OCI-LY7 (cell line): ENCODE measurements at regions not wholly inside any gene's neighbourhood (a gene's known extent, or its start where the extent isn't known, plus 50 kb on each side); places are given as distances from the start of the nearest gene placed in this dataset.

Source experiments
- BruUV-seq: library from RNA; stranded (reverse); fragments of 400-500 nt; replicated peaks from 2 replicates; lab custom pipeline; 2021; lab: Mats Ljungman, UMichigan
- CTCF ChIA-PET: fragments of 300-600 bp; sonication (Branson Sonifier 250); formaldehyde crosslinking; loops from one replicate; lab custom pipeline; 2022; ENCODE audit warnings: antibody characterized with exemption; ENCODE audit not compliant: unreplicated experiment; lab: Charles Lee
- POLR2A ChIA-PET: fragments of 300-600 bp; sonication (Branson Sonifier 250); formaldehyde crosslinking; loops from one replicate; lab custom pipeline; 2022; ENCODE audit warnings: antibody characterized with exemption; lab: Charles Lee
- DNase-seq: peaks from one replicate; pipeline ENCODE4 v3.0.0-alpha.2; 2015; ENCODE audit warnings: low spot score
- H2AFZ ChIP-seq: fragments of 200-600 bp; sonication (generic), shearing (Covaris generic); 2 replicates; pipeline ENCODE4 v1.6.1; 2014; ENCODE audit warnings: mild to moderate bottlenecking, antibody characterized with exemption, low read length, moderate library complexity
- H3K27ac ChIP-seq: fragments of 200-600 bp; sonication (generic); 2 replicates; pipeline ENCODE4 v1.5.1; 2014; ENCODE audit warnings: mixed run types, low read depth, mild to moderate bottlenecking, moderate library complexity, low read length, inconsistent platforms; ENCODE audit not compliant: poor library complexity, severe bottlenecking
- H3K36me3 ChIP-seq: fragments of 200-600 bp; sonication (generic); 2 replicates; pipeline ENCODE4 v1.6.1; 2014; ENCODE audit warnings: mild to moderate bottlenecking, antibody characterized with exemption, low read length, moderate library complexity, mixed read lengths; ENCODE audit not compliant: insufficient read depth
- H3K4me1 ChIP-seq: fragments of 200-600 bp; sonication (generic); 2 replicates; pipeline ENCODE4 v1.5.1; 2014; ENCODE audit warnings: mild to moderate bottlenecking, low read length; ENCODE audit not compliant: insufficient read depth, poor library complexity, severe bottlenecking
- H3K4me2 ChIP-seq: fragments of 200-600 bp; sonication (generic); 2 replicates; pipeline ENCODE4 v1.6.1; 2014; ENCODE audit warnings: mild to moderate bottlenecking, low read length
- H3K4me3 ChIP-seq: fragments of 200-600 bp; sonication (generic); 2 replicates; pipeline ENCODE4 v1.5.1; 2014; ENCODE audit warnings: mild to moderate bottlenecking, low read depth, low read length; ENCODE audit not compliant: poor library complexity, severe bottlenecking
- H3K79me2 ChIP-seq: fragments of 200-600 bp; sonication (generic); 2 replicates; pipeline ENCODE4 v1.6.1; 2016; ENCODE audit warnings: low read depth, mild to moderate bottlenecking, low read length, moderate library complexity, mixed read lengths; ENCODE audit not compliant: insufficient read depth
- H3K9me2 ChIP-seq: fragments of 200-600 bp; sonication (generic); 2 replicates; pipeline ENCODE4 v1.6.1; 2016; ENCODE audit warnings: mild to moderate bottlenecking, low read length, mixed read lengths; ENCODE audit not compliant: insufficient read depth
- H3K9me3 ChIP-seq: fragments of 200-600 bp; sonication (generic); 2 replicates; pipeline ENCODE4 v1.6.1; 2014; ENCODE audit warnings: mild to moderate bottlenecking, mixed run types, low read length, mixed read lengths
- H4K20me1 ChIP-seq: fragments of 200-600 bp; sonication (generic); 2 replicates; pipeline ENCODE4 v1.6.1; 2014; ENCODE audit warnings: mild to moderate bottlenecking, antibody characterized with exemption, low read length, moderate library complexity, mixed read lengths; ENCODE audit not compliant: insufficient read depth
- CTCF ChIP-seq: fragments of 200-600 bp; sonication (generic); conservative IDR thresholded peaks from 2 replicates; pipeline ENCODE4 v1.5.1; 2014; ENCODE audit warnings: mild to moderate bottlenecking, antibody characterized with exemption, low read length, moderate library complexity, mixed read lengths
- EZH2phosphoT487 ChIP-seq: fragments of 200-600 bp; sonication (generic); IDR thresholded peaks from 2 replicates; pipeline ENCODE4 v1.6.1; 2018; ENCODE audit warnings: low read depth, borderline replicate concordance, mild to moderate bottlenecking, mixed run types, antibody characterized with exemption, low read length, moderate library complexity, mixed read lengths
- intact Hi-C: fragments of 100-400 bp; cut with micrococcal nuclease; formaldehyde crosslinking; loops from one replicate; pipeline ENCODE4 v1.10.0; 2022; ENCODE audit not compliant: unreplicated experiment

GRCh38 chr6:48243071-48243470, 132.1 kb upstream of the PTCHD4 start:
- intact Hi-C loops, result no loop called here
- no peak overlapping the region for H3K27ac ChIP-seq
- ChIA-PET POLR2A (no interaction called here), CTCF (no interaction called here)
- H3K4me2 ChIP-seq, result no peak overlapping the region
- no peaks in the 10 kb centered on the region for H3K9me2 ChIP-seq
- no peak for TF ChIP-seq EZH2phosphoT487
- no peak for TF ChIP-seq CTCF
- no peaks in the 10 kb centered on the region for H4K20me1 ChIP-seq
- H3K4me1 ChIP-seq, result no peaks in the 10 kb centered on the region
- no peaks in the 10 kb centered on the region for H3K36me3 ChIP-seq
- no peak for DNase-seq
- H3K9me3 ChIP-seq, result no peaks in the 10 kb centered on the region
- BruUV-seq, result no TSS peak
- H3K79me2 ChIP-seq, result no peaks in the 10 kb centered on the region
- H3K4me3 ChIP-seq, result no peak overlapping the region
- H2AFZ ChIP-seq, result no peak overlapping the region

- no peak overlapping the region for H3K4me2 ChIP-seq
- CTCF ChIA-PET, result no interaction called here
- H3K27ac ChIP-seq, result no peak overlapping the region
- no peak for DNase-seq
- no TSS peak for BruUV-seq
- H3K9me3 ChIP-seq, result no peaks in the 10 kb centered on the region
- H3K4me1 ChIP-seq, result no peaks in the 10 kb centered on the region
- no peaks in the 10 kb centered on the region for H3K36me3 ChIP-seq
- H4K20me1 ChIP-seq, result no peaks in the 10 kb centered on the region
- no peak overlapping the region for H3K4me3 ChIP-seq
- POLR2A ChIA-PET, result no interaction called here
- H3K79me2 ChIP-seq, result no peaks in the 10 kb centered on the region
- TF ChIP-seq CTCF, result no peak
- TF ChIP-seq EZH2phosphoT487, result no peak
- intact Hi-C loops, result no loop called here
- no peaks in the 10 kb centered on the region for H3K9me2 ChIP-seq
- no peak overlapping the region for H2AFZ ChIP-seq
Measured at GRCh38 chr6:48240287-48240686, 129.3 kb upstream of the PTCHD4 start.

GRCh38 chr6:48236375-48236774, 125.4 kb upstream of the PTCHD4 start:
- DNase-seq, result no peak
- TF ChIP-seq EZH2phosphoT487 (no peak), CTCF (no peak)
- no peak overlapping the region for H2AFZ ChIP-seq
- H3K27ac ChIP-seq, result no peak overlapping the region
- no TSS peak for BruUV-seq
- no peaks in the 10 kb centered on the region for H3K79me2 ChIP-seq
- no peaks in the 10 kb centered on the region for H3K36me3 ChIP-seq
- no peaks in the 10 kb centered on the region for H3K4me1 ChIP-seq
- H3K9me2 ChIP-seq, result no peaks in the 10 kb centered on the region
- H3K4me3 ChIP-seq, result no peak overlapping the region
- H4K20me1 ChIP-seq, result no peaks in the 10 kb centered on the region
- intact Hi-C loops, result no loop called here
- ChIA-PET POLR2A (interaction anchor here (1.2 kb wide), 1 partner anchor 8 kb away, joined by 4 read pairs; no protein-coding TSS in a partner anchor), CTCF (no interaction called here)
- H3K4me2 ChIP-seq, result no peak overlapping the region
- no peaks in the 10 kb centered on the region for H3K9me3 ChIP-seq
